KMS-11 (cell line): ENCODE measurements at regions not wholly inside any gene's neighbourhood (a gene's known extent, or its start where the extent isn't known, plus 50 kb on each side); places are given as distances from the start of the nearest gene placed in this dataset.

Experiments
- H2AFZ ChIP-seq: fragments of 200-600 bp; sonication (generic); 2 replicates; pipeline ENCODE4 v1.6.1; 2016; ENCODE audit warnings: antibody characterized with exemption, mixed run types, low read depth
- H3K27ac ChIP-seq: fragments of 200-600 bp; sonication (generic); 2 replicates; pipeline ENCODE4 v1.6.1; 2016; ENCODE audit warnings: mild to moderate bottlenecking, mixed run types
- H3K27me3 ChIP-seq: fragments of 200-600 bp; sonication (generic); 2 replicates; pipeline ENCODE4 v1.6.1; 2017; ENCODE audit warnings: mild to moderate bottlenecking, low read depth, mixed run types, moderate library complexity; ENCODE audit not compliant: insufficient read depth
- H3K36me3 ChIP-seq: fragments of 200-600 bp; sonication (generic); 2 replicates; pipeline ENCODE4 v1.6.1; 2017; ENCODE audit warnings: mild to moderate bottlenecking, mixed run types; ENCODE audit not compliant: insufficient read depth
- H3K4me1 ChIP-seq: fragments of 200-600 bp; sonication (generic); 2 replicates; pipeline ENCODE4 v1.6.1; 2016; ENCODE audit warnings: mild to moderate bottlenecking, low read depth, mixed run types; ENCODE audit not compliant: poor library complexity, severe bottlenecking
- H3K4me2 ChIP-seq: fragments of 200-600 bp; sonication (generic); 2 replicates; pipeline ENCODE4 v1.7.0; 2016; ENCODE audit warnings: mild to moderate bottlenecking, mixed run types
- H3K4me3 ChIP-seq: fragments of 200-600 bp; sonication (generic); IDR thresholded peaks from 2 replicates; pipeline ENCODE4 v1.6.1; 2017; ENCODE audit warnings: low read depth, low read length, mixed read lengths; ENCODE audit not compliant: insufficient read depth
- H3K79me2 ChIP-seq: fragments of 200-600 bp; sonication (generic); 2 replicates; pipeline ENCODE4 v1.6.1; 2016; ENCODE audit warnings: low read depth, mixed run types; ENCODE audit not compliant: insufficient read depth
- H3K9ac ChIP-seq: fragments of 200-600 bp; sonication (generic); 2 replicates; pipeline ENCODE4 v1.6.1; 2016; ENCODE audit warnings: mild to moderate bottlenecking, mixed run types
- H4K20me1 ChIP-seq: fragments of 200-600 bp; sonication (generic); 2 replicates; pipeline ENCODE4 v1.6.1; 2016; ENCODE audit warnings: mild to moderate bottlenecking, mixed run types; ENCODE audit not compliant: insufficient read depth
- CTCF ChIP-seq: fragments of 200-600 bp; sonication (generic); conservative IDR thresholded peaks from 2 replicates; pipeline ENCODE4 v1.6.1; 2017; ENCODE audit warnings: low read depth, mild to moderate bottlenecking, antibody characterized with exemption, low read length, moderate library complexity, mixed read lengths

DNA sequence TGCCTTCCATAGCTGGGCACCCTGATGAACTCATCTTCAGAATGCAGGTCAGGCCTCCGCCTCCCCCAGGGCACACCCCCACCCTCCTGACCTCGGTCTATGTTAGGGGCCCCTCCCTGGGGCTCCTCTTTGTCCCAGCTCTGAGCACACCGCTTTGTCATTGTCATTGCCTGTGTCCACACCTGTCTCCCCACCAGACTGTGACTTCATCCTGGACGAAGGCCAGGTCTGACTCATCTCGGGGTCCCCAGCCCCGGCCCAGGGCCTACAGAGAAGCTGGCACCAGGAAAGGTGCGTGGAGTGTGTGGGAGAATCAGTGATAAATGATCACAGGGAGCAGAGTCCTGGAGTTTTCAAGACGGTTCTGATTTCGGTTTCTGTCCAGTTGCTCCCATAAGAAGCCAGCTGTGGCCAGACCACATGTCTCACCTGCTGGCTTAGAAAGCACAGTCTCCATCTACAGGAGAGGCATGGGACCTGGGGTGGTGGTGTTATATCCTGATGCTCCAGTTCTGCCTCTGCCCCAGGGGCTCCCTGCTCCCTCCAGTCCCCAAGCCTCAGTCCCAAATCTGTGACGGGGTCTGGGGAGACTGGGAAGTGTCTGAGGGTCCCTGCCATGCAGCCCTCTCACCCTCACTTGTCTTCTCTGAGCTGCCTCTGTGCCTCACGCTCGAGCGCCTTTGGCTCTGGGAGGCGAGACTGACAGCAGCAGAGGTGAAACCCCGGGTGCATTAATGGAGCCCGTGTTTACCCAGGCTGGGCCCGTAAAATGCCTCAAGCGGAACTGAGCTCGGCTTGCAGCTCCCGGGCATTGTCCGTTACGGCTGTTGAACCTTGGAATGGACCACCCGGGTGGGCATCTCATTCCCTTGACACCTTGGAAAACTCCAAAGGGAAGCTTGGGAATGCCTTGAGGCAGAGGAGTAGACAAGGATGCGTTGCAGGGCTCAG, 85.5 kb upstream of the WNT11 start:
- Histone ChIP-seq H2AFZ (no peak overlapping the region; the same call in 1 of the 2 replicates), H3K36me3 (no peaks in the 10 kb centered on the region), H3K79me2 (no peaks in the 10 kb centered on the region), H3K4me2 (no peak overlapping the region; the same call in 1 of the 2 replicates), H3K4me1 (peaks cover 8% of the 10 kb centered on the region), H3K27me3 (no peaks in the 10 kb centered on the region), H3K27ac (no peak overlapping the region), H4K20me1 (no peaks in the 10 kb centered on the region), H3K9ac (no peak overlapping the region), H3K4me3 (no peak overlapping the region)
- no peak for TF ChIP-seq CTCF

GRCh38 chr11:76288166-76288980, 82.1 kb upstream of the WNT11 start:
- Histone ChIP-seq H3K9ac (no peak overlapping the region), H4K20me1 (no peaks in the 10 kb centered on the region), H3K4me1 (peaks cover 8% of the 10 kb centered on the region), H3K4me2 (no peak overlapping the region), H3K79me2 (no peaks in the 10 kb centered on the region), H3K36me3 (no peaks in the 10 kb centered on the region), H3K4me3 (no peak overlapping the region), H3K27ac (no peak overlapping the region), H2AFZ (no peak overlapping the region), H3K27me3 (no peaks in the 10 kb centered on the region)
- no peak for TF ChIP-seq CTCF

GRCh38 chr11:76287227-76287626, 80.9 kb upstream of the WNT11 start:
- Histone ChIP-seq H3K4me2 (no peak overlapping the region), H2AFZ (no peak overlapping the region), H4K20me1 (no peaks in the 10 kb centered on the region), H3K36me3 (no peaks in the 10 kb centered on the region), H3K79me2 (no peaks in the 10 kb centered on the region), H3K27ac (no peak overlapping the region), H3K27me3 (no peaks in the 10 kb centered on the region), H3K9ac (no peak overlapping the region), H3K4me1 (peaks cover 8% of the 10 kb centered on the region), H3K4me3 (no peak overlapping the region)
- TF ChIP-seq CTCF, result no peak

- no peaks in the 10 kb centered on the region for H3K36me3 ChIP-seq
- no peaks in the 10 kb centered on the region for H3K79me2 ChIP-seq
- H4K20me1 ChIP-seq, result no peaks in the 10 kb centered on the region
- H3K27me3 ChIP-seq, result no peaks in the 10 kb centered on the region
- H3K4me1 ChIP-seq, result peaks cover 9% of the 10 kb centered on the region
- H3K4me2 ChIP-seq, result no peak overlapping the region
- H3K9ac ChIP-seq, result no peak overlapping the region
- H3K27ac ChIP-seq, result no peak overlapping the region
- no peak overlapping the region for H2AFZ ChIP-seq
- H3K4me3 ChIP-seq, result no peak overlapping the region
- no peak for TF ChIP-seq CTCF
Observed at GRCh38 chr11:76285397-76286104, 79.2 kb upstream of the WNT11 start.
